IPS-18c (cell line): ENCODE measurements at regions not wholly inside any gene's neighbourhood (a gene's known extent, or its start where the extent isn't known, plus 50 kb on each side); places are given as distances from the start of the nearest gene placed in this dataset.
"Not testable (repeated sequence)": the region's sequence is repeated elsewhere in the genome, so short reads cannot be mapped to it uniquely, and the experiment has no call there.

ENCODE experiments used
- H3K4me3 ChIP-seq: 2 replicates; pipeline ENCODE4 v1.7.0; 2013; ENCODE audit warnings: low read depth, mild to moderate bottlenecking, low read length, moderate library complexity; ENCODE audit not compliant: insufficient read depth
- H3K9me3 ChIP-seq: one replicate; pipeline ENCODE4 v1.6.1; 2013; ENCODE audit warnings: mild to moderate bottlenecking, low read length, moderate library complexity; ENCODE audit not compliant: control insufficient read depth, insufficient read depth

GRCh38 chr9:63450836-63451235, 1834.2 kb downstream of the FOXD4L5 start:
- not testable (repeated sequence) for H3K9me3 ChIP-seq, H3K4me3 ChIP-seq

DNA sequence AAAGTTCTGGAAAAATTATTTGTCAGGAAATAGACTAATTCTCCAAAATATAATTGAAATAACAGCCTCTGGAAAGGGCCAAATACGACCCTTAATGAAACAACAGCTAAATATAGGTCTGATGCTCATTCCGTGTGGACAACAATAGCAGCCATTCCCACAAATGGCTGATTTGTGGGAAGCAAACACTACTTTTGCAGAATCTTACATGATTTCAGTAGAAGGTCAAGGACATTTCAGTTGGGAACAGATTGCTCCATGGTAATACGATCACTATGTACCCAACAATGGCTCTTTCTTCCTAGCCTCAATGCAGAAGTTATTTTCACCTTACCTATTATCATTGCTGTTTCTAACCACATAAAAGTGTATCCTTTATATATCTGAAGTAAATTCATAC, 1859.9 kb downstream of the FOXD4L5 start:
- H3K4me3 ChIP-seq, H3K9me3 ChIP-seq: not testable (repeated sequence)

DNA sequence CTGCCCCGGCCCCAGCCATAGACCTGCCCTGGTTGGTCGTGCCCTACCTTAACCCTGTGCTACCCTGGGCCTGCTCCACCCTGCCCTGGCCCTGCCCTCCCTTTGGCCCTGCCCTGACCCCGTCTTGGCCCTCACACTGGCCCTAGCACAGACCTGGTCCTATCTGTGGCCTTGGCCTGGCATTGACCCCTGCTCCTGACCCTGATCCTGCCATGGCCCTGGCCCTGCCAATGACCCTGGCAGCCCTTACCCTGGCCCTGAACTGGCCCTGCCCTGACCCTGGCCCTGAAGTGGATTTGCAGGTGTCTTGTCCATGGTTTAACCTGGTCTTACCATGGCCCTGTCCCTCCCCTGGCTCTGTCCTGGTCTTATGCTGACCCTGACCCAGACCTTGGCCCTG, 1894.1 kb downstream of the FOXD4L5 start:
- H3K9me3 ChIP-seq, H3K4me3 ChIP-seq: not testable (repeated sequence)

GRCh38 chr9:63385479-63385878, 1899.5 kb downstream of the FOXD4L5 start:
- not testable (repeated sequence) for H3K9me3 ChIP-seq
- H3K4me3 ChIP-seq: peak overlapping the region; percentile 20; the same call in 1 of the 2 replicates

- H3K9me3 ChIP-seq: not testable (repeated sequence)
These were observed 1905.1 kb downstream of the FOXD4L5 start for GRCh38 chr9:63379864-63380263.

DNA sequence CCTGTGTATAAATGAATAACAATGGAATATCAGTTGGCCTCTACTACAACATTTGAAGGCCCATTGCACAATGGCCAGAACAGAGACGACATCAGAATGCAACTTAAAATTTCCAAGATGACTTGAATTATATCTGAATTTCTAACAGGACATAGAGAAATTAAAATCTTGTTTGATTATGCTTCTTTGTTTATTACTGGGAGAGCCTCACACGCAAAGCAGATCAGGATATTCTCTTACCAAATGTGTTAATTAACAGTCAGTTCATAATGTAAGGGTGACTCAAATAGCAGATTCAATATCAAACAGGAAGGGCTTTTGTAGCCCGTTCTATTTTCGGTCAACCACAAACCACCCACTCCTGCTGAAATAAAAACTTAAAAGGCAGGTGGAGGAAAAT, 1930.8 kb downstream of the FOXD4L5 start:
- H3K4me3 ChIP-seq, H3K9me3 ChIP-seq: not testable (repeated sequence)

More at GRCh38 chr9:63379864-63380263, 1905.1 kb downstream of the FOXD4L5 start:
- H3K4me3 ChIP-seq: not testable (repeated sequence)

GRCh38 chr9:63347347-63347746, 1937.7 kb downstream of the FOXD4L5 start:
- H3K9me3 ChIP-seq, H3K4me3 ChIP-seq: not testable (repeated sequence)

DNA sequence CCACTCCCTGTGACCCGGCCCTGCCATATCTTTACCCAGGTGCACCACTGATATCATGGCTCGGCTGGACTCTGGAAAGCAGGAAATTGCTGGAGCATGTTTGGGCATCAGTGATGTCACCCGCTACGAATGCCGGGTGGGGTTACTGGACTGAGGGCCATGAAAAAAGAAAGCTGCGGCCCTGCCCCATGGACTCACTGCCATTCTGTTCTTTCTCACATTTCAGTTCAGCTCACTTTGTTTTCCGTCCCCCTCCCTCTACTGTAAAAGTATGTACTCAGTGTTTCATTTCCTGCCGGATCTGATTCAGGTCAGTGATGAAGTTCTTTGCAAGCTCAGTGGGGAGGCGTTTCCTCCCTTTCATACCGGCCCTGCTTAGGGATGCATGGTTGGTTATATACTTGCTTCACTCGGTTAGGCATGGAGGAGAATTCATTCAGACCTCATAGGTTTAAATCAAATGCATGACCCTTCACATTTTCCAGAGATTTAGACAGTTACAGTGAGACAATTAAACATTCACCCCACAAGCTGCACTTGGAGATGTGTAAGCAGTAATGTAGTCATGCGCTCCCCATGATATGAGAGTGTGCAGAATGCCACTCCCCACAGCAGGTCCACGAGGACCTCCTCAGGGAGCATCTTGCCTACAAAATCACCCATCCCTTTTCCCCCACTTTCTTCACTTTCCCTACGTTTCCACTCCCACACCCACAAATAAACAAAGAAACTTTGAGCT, 1938.5 kb downstream of the FOXD4L5 start:
- not testable (repeated sequence) for H3K4me3 ChIP-seq, H3K9me3 ChIP-seq

DNA sequence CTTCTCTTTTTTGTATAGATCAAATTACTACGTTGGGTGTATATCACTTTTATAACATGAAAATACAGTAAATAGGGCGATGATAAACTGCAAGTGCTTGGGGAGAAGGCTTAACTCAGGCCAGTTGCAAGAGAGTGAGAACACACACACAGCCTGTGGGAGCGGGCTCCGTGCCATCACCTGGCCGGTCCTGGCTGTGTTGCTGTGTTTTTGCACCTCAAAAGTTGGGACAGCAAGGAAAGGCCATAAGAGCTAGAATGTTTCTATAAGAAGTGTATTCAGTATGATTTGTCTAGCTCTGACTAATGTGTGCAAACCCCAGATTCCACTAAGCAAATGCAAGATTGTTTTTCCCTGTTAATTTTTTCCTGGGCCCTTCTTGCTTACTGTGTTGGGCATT, 1940.6 kb downstream of the FOXD4L5 start:
- H3K4me3 ChIP-seq: not testable (repeated sequence)

DNA sequence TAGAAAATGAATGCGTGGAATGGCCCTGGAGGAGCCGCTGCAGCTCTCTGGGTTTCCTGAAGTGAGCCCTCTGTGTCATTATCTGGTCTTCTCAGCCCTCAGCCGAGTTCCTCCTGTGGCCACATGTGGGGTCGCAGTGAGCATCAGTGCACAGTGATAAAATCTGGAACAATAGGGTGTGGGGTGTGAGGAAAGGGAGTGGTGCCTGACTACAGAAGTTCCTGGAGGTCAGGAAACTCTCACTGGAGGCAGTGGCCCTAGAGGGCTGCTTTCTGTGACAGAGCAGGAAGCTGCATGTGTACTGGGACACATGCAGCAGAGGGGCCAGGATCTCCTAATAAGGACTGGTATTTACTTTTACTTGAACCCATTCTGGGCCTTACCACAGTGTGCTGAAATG, 1942.5 kb downstream of the FOXD4L5 start:
- not testable (repeated sequence) for H3K4me3 ChIP-seq

More for the DNA sequence above, 1940.6 kb downstream of the FOXD4L5 start:
- not testable (repeated sequence) for H3K9me3 ChIP-seq

DNA sequence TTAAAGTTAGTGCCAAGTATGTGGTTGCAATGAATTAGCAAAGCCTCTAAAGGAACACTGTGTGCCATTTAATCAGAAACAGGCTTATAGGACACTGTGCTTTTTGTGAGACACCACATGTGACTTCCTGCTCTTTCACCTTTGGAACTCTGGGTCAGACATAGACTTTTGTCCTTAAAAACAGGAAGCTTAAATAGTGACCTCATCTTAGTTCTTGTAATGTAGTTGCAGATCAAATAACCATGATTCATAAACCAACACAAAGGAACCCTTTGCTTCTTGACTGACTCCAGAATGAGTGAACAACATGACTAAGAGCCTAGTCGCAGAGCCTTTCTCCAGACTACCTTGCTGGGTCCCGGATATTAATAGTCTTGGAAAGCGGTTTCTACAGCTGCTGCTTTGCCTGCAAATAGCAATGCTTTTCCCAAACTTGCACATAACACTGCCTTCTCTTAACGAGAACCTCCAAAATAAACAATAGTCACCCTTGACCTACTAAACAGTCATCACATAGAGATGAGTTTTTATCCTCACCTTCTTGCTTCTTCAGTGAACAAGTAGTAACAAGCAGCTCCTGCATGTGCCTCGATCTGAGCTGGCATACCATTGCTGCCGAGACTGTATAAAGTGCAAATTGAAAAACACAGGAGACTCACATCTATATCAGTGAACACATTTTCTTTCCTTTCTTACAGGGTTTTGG, 1947.0 kb downstream of the FOXD4L5 start:
- not testable (repeated sequence) for H3K4me3 ChIP-seq, H3K9me3 ChIP-seq

More for the DNA sequence above, 1942.5 kb downstream of the FOXD4L5 start:
- not testable (repeated sequence) for H3K9me3 ChIP-seq

GRCh38 chr9:63335286-63335685, 1949.7 kb downstream of the FOXD4L5 start:
- not testable (repeated sequence) for H3K9me3 ChIP-seq, H3K4me3 ChIP-seq

DNA sequence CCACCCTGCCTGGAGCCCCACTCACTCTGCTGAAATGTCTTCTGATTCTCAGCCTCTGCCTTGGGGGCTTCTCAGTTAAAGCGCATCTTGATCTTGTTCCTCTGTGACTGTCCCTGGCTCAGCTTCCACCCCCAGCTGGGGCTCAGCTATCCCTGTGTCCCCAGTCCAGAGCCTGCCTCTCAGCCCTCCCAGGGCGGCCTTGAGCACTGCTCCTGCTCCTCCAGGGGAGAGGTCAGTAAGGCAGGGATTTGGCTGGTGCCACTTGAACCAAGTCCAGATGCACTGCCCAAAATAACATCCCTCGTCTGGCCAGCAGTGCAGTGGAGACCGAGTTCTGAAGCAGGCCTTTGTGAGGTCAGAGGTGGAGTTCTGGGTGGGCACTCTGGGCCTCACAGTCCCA, 1950.8 kb downstream of the FOXD4L5 start:
- not testable (repeated sequence) for H3K4me3 ChIP-seq, H3K9me3 ChIP-seq

DNA sequence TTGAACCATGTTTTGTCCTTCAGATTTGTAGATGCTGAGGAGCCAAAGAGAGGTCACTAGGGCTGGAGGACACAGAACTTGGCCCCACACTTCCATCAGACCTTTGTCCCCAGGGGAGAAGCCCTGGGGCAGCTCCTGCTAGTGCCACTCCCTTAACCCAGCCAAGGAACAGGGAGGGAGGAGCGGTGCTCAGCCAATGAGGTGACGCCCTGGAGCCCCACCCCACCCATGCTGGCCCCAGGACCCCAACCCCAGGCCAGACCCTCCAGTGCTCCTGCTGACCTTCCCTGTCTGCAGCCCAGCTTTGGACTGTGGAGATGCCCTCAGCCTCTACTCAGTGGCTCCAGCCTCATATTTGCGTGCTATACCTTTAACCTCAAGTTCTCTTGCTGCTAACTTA, 1951.9 kb downstream of the FOXD4L5 start:
- not testable (repeated sequence) for H3K9me3 ChIP-seq, H3K4me3 ChIP-seq

DNA sequence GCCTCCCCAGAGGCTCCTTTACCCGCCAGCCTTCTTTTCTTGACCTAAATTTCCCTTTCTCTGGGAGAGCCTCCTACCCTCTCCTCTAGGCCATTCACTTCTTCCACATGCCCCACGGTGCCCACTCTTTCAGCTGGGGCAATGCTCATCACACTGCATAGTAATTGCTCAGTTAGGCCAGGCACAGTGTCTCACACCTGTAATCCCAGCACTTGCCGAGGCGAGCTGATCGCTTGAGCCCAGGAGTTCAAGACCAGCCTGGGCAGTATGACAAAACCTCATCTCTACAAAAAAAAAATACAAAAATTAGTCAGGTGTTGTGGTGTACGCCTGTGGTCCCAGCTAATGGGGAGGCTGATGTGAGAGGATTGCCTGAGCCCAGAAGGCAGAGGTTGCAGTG, 1956.7 kb downstream of the FOXD4L5 start:
- H3K9me3 ChIP-seq, H3K4me3 ChIP-seq: not testable (repeated sequence)

DNA sequence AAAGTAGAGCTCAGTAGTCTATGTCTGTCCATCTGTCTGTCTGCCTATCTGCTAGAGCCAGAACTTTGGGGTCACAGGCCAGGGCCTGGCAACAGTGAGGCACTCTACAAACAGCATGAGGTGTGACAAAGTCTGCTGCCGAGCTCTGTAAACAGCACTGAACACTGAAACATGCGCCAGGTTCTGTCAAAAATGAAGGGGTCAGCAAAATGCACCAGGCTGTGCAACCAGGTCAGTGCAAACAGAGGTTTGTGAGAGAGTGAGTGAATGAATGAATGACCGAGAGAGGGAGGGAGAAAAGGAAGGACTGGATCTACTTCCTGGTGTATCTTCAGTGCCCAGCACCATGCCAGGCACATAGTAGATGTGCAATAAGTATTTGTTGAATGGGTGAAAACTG, 1957.8 kb downstream of the FOXD4L5 start:
- not testable (repeated sequence) for H3K4me3 ChIP-seq, H3K9me3 ChIP-seq

- H3K9me3 ChIP-seq, H3K4me3 ChIP-seq: not testable (repeated sequence)
These were observed 1958.3 kb downstream of the FOXD4L5 start for GRCh38 chr9:63326665-63327064.

DNA sequence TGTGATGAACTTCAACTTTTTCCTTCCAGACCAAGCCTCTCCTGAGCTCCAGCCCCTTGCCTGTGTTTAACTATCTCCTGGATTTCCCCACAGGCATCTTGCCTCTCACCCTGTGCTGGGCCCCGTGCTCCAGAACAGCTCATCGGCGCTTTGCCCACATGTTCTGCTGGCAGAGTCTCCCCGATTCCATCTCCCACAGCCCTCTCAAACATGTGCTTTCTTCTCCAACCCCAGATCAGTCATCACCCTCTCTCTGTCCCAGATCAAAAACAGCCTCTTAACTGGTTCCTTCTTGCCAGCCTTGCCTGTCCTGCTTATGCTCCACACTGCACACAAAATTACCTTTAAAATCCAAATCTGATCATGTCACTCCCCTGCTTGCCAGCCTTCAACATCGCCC, 1959.3 kb downstream of the FOXD4L5 start:
- not testable (repeated sequence) for H3K4me3 ChIP-seq, H3K9me3 ChIP-seq

DNA sequence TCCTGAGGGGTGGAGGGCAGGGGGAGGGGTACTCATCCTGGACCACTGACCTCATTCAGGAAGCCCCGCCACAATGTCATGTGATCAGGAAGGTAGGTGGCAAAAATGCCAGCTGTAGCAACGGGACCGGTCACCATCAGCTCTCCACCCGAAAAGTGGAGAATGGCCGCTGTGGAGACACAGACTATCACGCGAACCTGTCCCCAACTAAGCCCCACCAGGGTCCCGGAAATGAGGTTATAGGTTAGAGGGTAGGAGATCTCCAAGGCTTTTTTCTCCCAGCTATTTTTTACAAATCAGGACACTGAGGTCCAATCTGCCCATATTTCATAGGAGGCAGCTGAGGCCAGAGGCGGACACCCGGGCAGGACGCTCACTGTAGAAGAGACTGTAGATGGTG, 1966.9 kb downstream of the FOXD4L5 start:
- not testable (repeated sequence) for H3K4me3 ChIP-seq, H3K9me3 ChIP-seq
